B cell (primary cell): ENCODE measurements at regions not wholly inside any gene's neighbourhood (a gene's known extent, or its start where the extent isn't known, plus 50 kb on each side); places are given as distances from the start of the nearest gene placed in this dataset.

Source experiments
- ATAC-seq: fragments of 200-7000 bp; cut with Tn5 transposase; one replicate; pipeline ENCODE4 v1.10.0; 2021; ENCODE audit warnings: low read depth, mild to moderate bottlenecking, moderate number of reproducible peaks, moderate library complexity
- CTCF ChIA-PET: fragments of 350-600 bp; sonication (Branson Sonifier 250); formaldehyde crosslinking; loops from one replicate; lab custom pipeline; 2021; ENCODE audit warnings: antibody characterized with exemption, inconsistent platforms; lab: Charles Lee
- POLR2A ChIA-PET: fragments of 350-600 bp; sonication (Branson Sonifier 250); formaldehyde crosslinking; loops from one replicate; lab custom pipeline; 2021; ENCODE audit warnings: antibody characterized with exemption; lab: Charles Lee
- DNase-seq: peaks from one replicate; pipeline ENCODE4 v3.0.0; 2013
- H2AFZ ChIP-seq: 2 replicates; pipeline ENCODE4 v1.6.1; 2012; ENCODE audit warnings: mild to moderate bottlenecking, low read depth, low read length; ENCODE audit not compliant: insufficient read depth, poor library complexity, severe bottlenecking
- H3K27ac ChIP-seq, 2 donors: 1 replicate in 1 of 2; 2 replicates in 1 of 2; pipeline ENCODE4 v1.5.1; 2012 to 2013; ENCODE audit warnings: low read length in 2 of 2, mild to moderate bottlenecking in 2 of 2, moderate library complexity in 1 of 2
- H3K27me3 ChIP-seq, 4 experiments: fragments of 200-600 bp in 1 of 4; sonication (generic) in 1 of 4; replicated peaks in 1 of 4; 1 replicate in 2 of 4; 2 replicates in 2 of 4; pipeline versions ENCODE4 v1.6.1 to v1.7.0; 2013 to 2016; ENCODE audit warnings: low read length in 3 of 4, mild to moderate bottlenecking in 2 of 4, mixed read lengths in 1 of 4, moderate library complexity in 1 of 4; ENCODE audit not compliant: insufficient read depth in 4 of 4, control insufficient read depth in 3 of 4; ENCODE audit errors: control extremely low read depth in 1 of 4
- H3K36me3 ChIP-seq, 2 experiments: replicated peaks in 1 of 2; 1 replicate in 1 of 2; 2 replicates in 1 of 2; pipeline versions ENCODE4 v1.6.1 to v1.7.1; 2013; ENCODE audit warnings: low read length in 1 of 2; ENCODE audit not compliant: insufficient read depth in 2 of 2, control insufficient read depth in 1 of 2; ENCODE audit errors: control extremely low read depth in 1 of 2, extremely low read depth in 1 of 2
- H3K4me1 ChIP-seq, 2 donors: fragments of 200-600 bp in 1 of 2; sonication (generic) in 1 of 2; 1 replicate in 1 of 2; 2 replicates in 1 of 2; pipeline versions ENCODE4 v1.5.1 to v1.6.1; 2013 to 2017; ENCODE audit warnings: low read length in 2 of 2; ENCODE audit not compliant: control insufficient read depth in 2 of 2, insufficient read depth in 2 of 2
- H3K4me2 ChIP-seq: replicated peaks from 2 replicates; pipeline ENCODE3; 2012; ENCODE audit warnings: mild to moderate bottlenecking, low read depth, low read length; ENCODE audit not compliant: poor library complexity, severe bottlenecking
- H3K4me3 ChIP-seq, 5 experiments: fragments of 200-600 bp in 1 of 5; sonication (generic) in 1 of 5; 1 replicate in 3 of 5; 2 replicates in 2 of 5; pipeline versions ENCODE4 v1.5.1 to v1.7.0; 2011 to 2016; ENCODE audit warnings: low read length in 4 of 5, mild to moderate bottlenecking in 4 of 5, low read depth in 2 of 5, control low read depth in 1 of 5, moderate library complexity in 1 of 5; ENCODE audit not compliant: insufficient read depth in 1 of 5; ENCODE audit errors: control extremely low read depth in 1 of 5, extremely low read depth in 1 of 5
- H3K79me2 ChIP-seq: fragments of 200-600 bp; sonication (generic); one replicate; pipeline ENCODE4 v1.6.0; 2016; ENCODE audit warnings: low read length; ENCODE audit not compliant: control insufficient read depth, insufficient read depth
- H3K9ac ChIP-seq: fragments of 200-600 bp; sonication (generic); 2 replicates; pipeline ENCODE4 v1.6.1; 2017; ENCODE audit warnings: mild to moderate bottlenecking, low read length, moderate library complexity
- H3K9me3 ChIP-seq, 3 donors: one replicate each; pipeline versions ENCODE4 v1.6.1 to v1.7.1; 2013; ENCODE audit warnings: low read length in 2 of 3; ENCODE audit not compliant: control insufficient read depth in 2 of 3, insufficient read depth in 1 of 3; ENCODE audit errors: control extremely low read depth in 1 of 3
- H4K20me1 ChIP-seq: 2 replicates; pipeline ENCODE4 v1.6.0; 2012; ENCODE audit warnings: mild to moderate bottlenecking, low read length; ENCODE audit not compliant: insufficient read depth, control insufficient read depth, poor library complexity, severe bottlenecking
- H3K27ac Mint-ChIP-seq: one replicate; pipeline ENCODE4 v1.8.0; 2021; ENCODE audit warnings: mixed read lengths
- H3K27me3 Mint-ChIP-seq: one replicate; pipeline ENCODE4 v1.8.0; 2021; ENCODE audit warnings: mixed read lengths
- H3K4me1 Mint-ChIP-seq: one replicate; pipeline ENCODE4 v1.8.0; 2021; ENCODE audit warnings: mixed read lengths
- H3K4me3 Mint-ChIP-seq: one replicate; pipeline ENCODE4 v1.8.0; 2021; ENCODE audit warnings: mixed read lengths
- H3K9me3 Mint-ChIP-seq: one replicate; pipeline ENCODE4 v1.8.0; 2022; ENCODE audit warnings: mixed read lengths; ENCODE audit not compliant: insufficient read depth
- CTCF ChIP-seq: fragments of 200-600 bp; IDR thresholded peaks from one replicate; pipeline ENCODE4 v1.8.0; 2022; ENCODE audit warnings: antibody characterized with exemption, mild to moderate bottlenecking
- EZH2 ChIP-seq: IDR thresholded peaks from 2 replicates; pipeline ENCODE4 v1.6.1; 2012; ENCODE audit warnings: borderline replicate concordance, low read depth, mild to moderate bottlenecking, moderate library complexity, low read length; ENCODE audit not compliant: insufficient read depth, poor library complexity, severe bottlenecking
- WGBS: methylation state at CpG from one replicate; pipeline ENCODE4 v1.1.5; 2013; ENCODE audit warnings: missing lambda C conversion rate; ENCODE audit not compliant: insufficient coverage; 5-methylcytosine and 5-hydroxymethylcytosine counted together
- intact Hi-C: fragments of 100-400 bp; cut with micrococcal nuclease; formaldehyde crosslinking; loops from one replicate; pipeline ENCODE4 v1.10.0; 2022

GRCh38 chr6:19691465-19692167, 145.6 kb upstream of the ID4 start:
- Mint-ChIP-seq H3K27ac (no peak overlapping the region), H3K4me3 (no peak overlapping the region), H3K4me1 (no peaks in the 10 kb centered on the region), H3K27me3 (peaks cover 7% of the 10 kb centered on the region), H3K9me3 (peaks cover 3% of the 10 kb centered on the region)
- DNase-seq = no peak
- Histone ChIP-seq H3K9me3 (peaks cover 0 to 5% (median 0%) of the 10 kb centered on the region in 3 donors), H3K9ac (no peak overlapping the region), H3K27me3 (peaks cover 0 to 4% (median 1%) of the 10 kb centered on the region in 4 experiments), H3K27ac (no peak overlapping the region), H3K4me2 (no peak overlapping the region), H3K4me1 (no peaks in the 10 kb centered on the region), H4K20me1 (no peaks in the 10 kb centered on the region), H3K4me3 (no peak overlapping the region), H3K79me2 (no peaks in the 10 kb centered on the region), H2AFZ (no peak overlapping the region), H3K36me3 (no peaks in the 10 kb centered on the region)
- no peak for TF ChIP-seq EZH2
- TF ChIP-seq CTCF = no peak
- CTCF ChIA-PET = no interaction called here
- 14% methylated on average over 34 of the region's 44 CpGs for WGBS
- POLR2A ChIA-PET = no interaction called here
- ATAC-seq = no peak
- intact Hi-C loops = no loop called here

- ChIA-PET POLR2A (no interaction called here), CTCF (no interaction called here)
- H3K4me3 ChIP-seq = no peak overlapping the region
- no peak overlapping the region for H3K9ac ChIP-seq
- Mint-ChIP-seq H3K27ac (no peak overlapping the region), H3K9me3 (peaks cover 3% of the 10 kb centered on the region), H3K27me3 (peaks cover 7% of the 10 kb centered on the region), H3K4me3 (no peak overlapping the region), H3K4me1 (no peaks in the 10 kb centered on the region)
- no peaks in the 10 kb centered on the region for H4K20me1 ChIP-seq
- DNase-seq (no peak), ATAC-seq (no peak)
- peaks cover 0 to 4% (median 1%) of the 10 kb centered on the region in 4 experiments for H3K27me3 ChIP-seq
- no peaks in the 10 kb centered on the region for H3K36me3 ChIP-seq
- WGBS = no CpG with 5 or more reads among the region's 3 CpGs
- H3K79me2 ChIP-seq = no peaks in the 10 kb centered on the region
- H3K4me2 ChIP-seq = no peak overlapping the region
- TF ChIP-seq EZH2 = no peak
- TF ChIP-seq CTCF = no peak
- no peak overlapping the region for H3K27ac ChIP-seq
- H3K4me1 ChIP-seq = no peaks in the 10 kb centered on the region
- no peak overlapping the region for H2AFZ ChIP-seq
- intact Hi-C loops = no loop called here
- H3K9me3 ChIP-seq = peaks cover 0 to 5% (median 0%) of the 10 kb centered on the region in 3 donors
Measured at GRCh38 chr6:19692506-19693298, 144.5 kb upstream of the ID4 start.
